ENCODE measurements at regions not wholly inside any gene's neighbourhood (a gene's known extent, or its start where the extent isn't known, plus 50 kb on each side); places are given as distances from the start of the nearest gene placed in this dataset.
"Not testable (repeated sequence)": the region's sequence is repeated elsewhere in the genome, so short reads cannot be mapped to it uniquely, and the experiment has no call there.

GRCh38 chr5:92760550-92760949 is 820.5 kb downstream of the NR2F1-AS1 start:
- DNase-seq: no peak

- DNase-seq: no peak
Measured at GRCh38 chr5:92758552-92758951, 822.5 kb downstream of the NR2F1-AS1 start.

GRCh38 chr5:92749943-92750342 is 831.1 kb downstream of the NR2F1-AS1 start:
- DNase-seq: no peak

- DNase-seq: no peak
Measured at GRCh38 chr5:92748072-92748676, 832.8 kb downstream of the NR2F1-AS1 start.

GRCh38 chr5:92741906-92742305 is 839.1 kb downstream of the NR2F1-AS1 start:
- no peak for DNase-seq

GRCh38 chr5:92734211-92734940 is 846.6 kb downstream of the NR2F1-AS1 start:
- DNase-seq: no peak

- no peak for DNase-seq
Measured at GRCh38 chr5:92730486-92730885, 850.5 kb downstream of the NR2F1-AS1 start.

GRCh38 chr5:92729088-92729487 is 851.9 kb downstream of the NR2F1-AS1 start:
- DNase-seq: no peak

- no peak for DNase-seq
Measured at GRCh38 chr5:92715946-92716520, 865.0 kb downstream of the NR2F1-AS1 start.

GRCh38 chr5:92713826-92714225 is 867.2 kb downstream of the NR2F1-AS1 start:
- no peak for DNase-seq

- no peak for DNase-seq
Measured at GRCh38 chr5:92713335-92713743, 867.7 kb downstream of the NR2F1-AS1 start.

- DNase-seq: no peak
Measured at GRCh38 chr5:92711956-92712355, 869.1 kb downstream of the NR2F1-AS1 start.

GRCh38 chr5:92704590-92704989 is 876.4 kb downstream of the NR2F1-AS1 start:
- DNase-seq: no peak

- no peak for DNase-seq
Measured at GRCh38 chr5:92703976-92704375, 877.0 kb downstream of the NR2F1-AS1 start.

GRCh38 chr5:92695123-92696003 is 885.7 kb downstream of the NR2F1-AS1 start:
- DNase-seq: no peak

- DNase-seq: no peak
Measured at GRCh38 chr5:92694067-92694466, 887.0 kb downstream of the NR2F1-AS1 start.

GRCh38 chr5:92691955-92692354 is 889.1 kb downstream of the NR2F1-AS1 start:
- not testable (repeated sequence) for DNase-seq

- DNase-seq: no peak
Measured at GRCh38 chr5:92687821-92688722, 892.9 kb downstream of the NR2F1-AS1 start.

GRCh38 chr5:92678640-92679039 is 902.4 kb downstream of the NR2F1-AS1 start:
- no peak for DNase-seq

- no peak for DNase-seq
Measured at GRCh38 chr5:92676215-92677165, 904.5 kb downstream of the NR2F1-AS1 start.

- DNase-seq: no peak
Measured at GRCh38 chr5:92674321-92674720, 906.7 kb downstream of the NR2F1-AS1 start.
